Natural killer cell (primary cell): ENCODE measurements at regions not wholly inside any gene's neighbourhood (a gene's known extent, or its start where the extent isn't known, plus 50 kb on each side); places are given as distances from the start of the nearest gene placed in this dataset.
A peak's percentile ranks its signal among the peaks of the same experiment; 100 is the strongest.

ENCODE experiments used
- ATAC-seq, 3 donors: fragments of 150-1000 bp in 2 of 3; fragments of 200-7000 bp in 1 of 3; cut with Tn5 transposase; 1 replicate in 1 of 3; 2 replicates in 2 of 3; pipeline ENCODE4 v1.10.0; 2021; ENCODE audit warnings: mild to moderate bottlenecking in 2 of 3, moderate library complexity in 2 of 3
- DNase-seq, 2 donors: peaks; one replicate each; pipeline versions ENCODE4 v3.0.0 to v3.0.0-alpha.2; 2013 to 2021; ENCODE audit warnings: mixed read lengths in 1 of 2
- H3K27ac ChIP-seq: one replicate; pipeline ENCODE4 v1.5.1; 2013; ENCODE audit warnings: mild to moderate bottlenecking, low read length
- H3K27me3 ChIP-seq: one replicate; pipeline ENCODE4 v1.6.1; 2013; ENCODE audit warnings: low read length; ENCODE audit not compliant: control insufficient read depth, insufficient read depth
- H3K36me3 ChIP-seq: one replicate; pipeline ENCODE4 v1.6.1; 2013; ENCODE audit warnings: low read length; ENCODE audit not compliant: control insufficient read depth, insufficient read depth
- H3K4me1 ChIP-seq: one replicate; pipeline ENCODE4 v1.6.1; 2013; ENCODE audit warnings: low read length; ENCODE audit not compliant: control insufficient read depth, insufficient read depth
- H3K4me3 ChIP-seq: one replicate; pipeline ENCODE4 v1.5.1; 2013; ENCODE audit warnings: low read length
- H3K9me3 ChIP-seq: one replicate; pipeline ENCODE4 v1.6.1; 2013; ENCODE audit warnings: low read length; ENCODE audit not compliant: control insufficient read depth, insufficient read depth
- H3K27ac Mint-ChIP-seq, 2 donors: one replicate each; pipeline ENCODE4 v1.8.0; 2022; ENCODE audit warnings: mild to moderate bottlenecking in 2 of 2, mixed read lengths in 2 of 2, moderate library complexity in 1 of 2
- H3K27me3 Mint-ChIP-seq, 2 donors: one replicate each; pipeline ENCODE4 v1.8.0; 2022; ENCODE audit warnings: low read depth in 2 of 2, mixed read lengths in 2 of 2
- H3K36me3 Mint-ChIP-seq: one replicate; pipeline ENCODE4 v1.8.0; 2022; ENCODE audit warnings: mixed read lengths
- H3K4me1 Mint-ChIP-seq, 2 donors: one replicate each; pipeline ENCODE4 v1.8.0; 2022; ENCODE audit warnings: mixed read lengths in 2 of 2
- H3K4me3 Mint-ChIP-seq: one replicate; pipeline ENCODE4 v1.8.0; 2022; ENCODE audit warnings: mild to moderate bottlenecking, moderate library complexity, mixed read lengths
- H3K9me3 Mint-ChIP-seq, 2 donors: one replicate each; pipeline ENCODE4 v1.8.0; 2022; ENCODE audit warnings: mixed read lengths in 2 of 2
- CTCF ChIP-seq: fragments of 200-600 bp; IDR thresholded peaks from one replicate; pipeline ENCODE4 v1.8.0; 2022; ENCODE audit warnings: antibody characterized with exemption
- WGBS: methylation state at CpG from one replicate; pipeline ENCODE4 v1.1.7; 2013; ENCODE audit warnings: missing lambda C conversion rate; ENCODE audit not compliant: insufficient coverage; 5-methylcytosine and 5-hydroxymethylcytosine counted together
- intact Hi-C: fragments of 100-400 bp; cut with micrococcal nuclease; formaldehyde crosslinking; loops from one replicate; pipeline ENCODE4 v1.14.2; 2022

- Histone ChIP-seq H3K4me3 (no peak overlapping the region), H3K27me3 (peaks cover 57% of the 10 kb centered on the region), H3K4me1 (peaks cover 17% of the 10 kb centered on the region), H3K27ac (no peak overlapping the region), H3K36me3 (no peaks in the 10 kb centered on the region), H3K9me3 (no peaks in the 10 kb centered on the region)
- no peak for TF ChIP-seq CTCF
- H3K27me3 Mint-ChIP-seq, result peaks cover 51 to 64% of the 10 kb centered on the region in 2 donors
- H3K4me1 Mint-ChIP-seq, result peaks cover 14% of the 10 kb centered on the region in 2 donors
- intact Hi-C loops, result no loop called here
- 59% methylated on average over 12 of the region's 12 CpGs for WGBS
- no peak overlapping the region for H3K27ac Mint-ChIP-seq
- H3K4me3 Mint-ChIP-seq, result peak overlapping the region; percentile 87
- DNase-seq (no peak), ATAC-seq (no peak)
- no peaks in the 10 kb centered on the region for H3K36me3 Mint-ChIP-seq
- no peaks in the 10 kb centered on the region for H3K9me3 Mint-ChIP-seq
These were observed 78.2 kb upstream of the IFNE start for GRCh38 chr9:21560281-21560745.

- intact Hi-C loops, result no loop called here
These were observed 79.4 kb upstream of the IFNE start for GRCh38 chr9:21561502-21561901.

GRCh38 chr9:21564175-21564574, 82.1 kb upstream of the IFNE start:
- Mint-ChIP-seq H3K36me3 (no peaks in the 10 kb centered on the region), H3K4me3 (no peak overlapping the region), H3K9me3 (no peaks in the 10 kb centered on the region), H3K27ac (no peak overlapping the region), H3K4me1 (peaks cover 5 to 6% of the 10 kb centered on the region in 2 donors), H3K27me3 (peaks cover 55 to 64% of the 10 kb centered on the region in 2 donors)
- DNase-seq (no peak), ATAC-seq (no peak)
- WGBS, result no CpG with 5 or more reads among the region's 1 CpG
- no peaks in the 10 kb centered on the region for H3K9me3 ChIP-seq
- no peak overlapping the region for H3K27ac ChIP-seq
- intact Hi-C loops, result no loop called here
- H3K36me3 ChIP-seq, result no peaks in the 10 kb centered on the region
- TF ChIP-seq CTCF, result no peak
- H3K4me3 ChIP-seq, result no peak overlapping the region
- H3K4me1 ChIP-seq, result peaks cover 8% of the 10 kb centered on the region
- H3K27me3 ChIP-seq, result peaks cover 47% of the 10 kb centered on the region

More at GRCh38 chr9:21561502-21561901, 79.4 kb upstream of the IFNE start:
- TF ChIP-seq CTCF, result no peak
- peaks cover 51% of the 10 kb centered on the region for H3K27me3 ChIP-seq
- Mint-ChIP-seq H3K9me3 (no peaks in the 10 kb centered on the region), H3K4me3 (no peak overlapping the region), H3K27ac (no peak overlapping the region), H3K36me3 (no peaks in the 10 kb centered on the region), H3K4me1 (peaks cover 14% of the 10 kb centered on the region in 2 donors), H3K27me3 (peaks cover 57 to 66% of the 10 kb centered on the region in 2 donors)
- H3K4me3 ChIP-seq, result no peak overlapping the region
- DNase-seq (no peak), ATAC-seq (no peak)
- no peak overlapping the region for H3K27ac ChIP-seq
- no peaks in the 10 kb centered on the region for H3K9me3 ChIP-seq
- 80% methylated on average over 1 of the region's 2 CpGs for WGBS
- H3K36me3 ChIP-seq, result no peaks in the 10 kb centered on the region
- H3K4me1 ChIP-seq, result peaks cover 17% of the 10 kb centered on the region

- Mint-ChIP-seq H3K4me1 (peaks cover 3% of the 10 kb centered on the region in 2 donors), H3K27ac (no peak overlapping the region), H3K4me3 (no peak overlapping the region), H3K36me3 (no peaks in the 10 kb centered on the region), H3K27me3 (peaks cover 51 to 64% of the 10 kb centered on the region in 2 donors), H3K9me3 (no peaks in the 10 kb centered on the region)
- Histone ChIP-seq H3K27ac (no peak overlapping the region), H3K36me3 (no peaks in the 10 kb centered on the region), H3K27me3 (peaks cover 43% of the 10 kb centered on the region), H3K4me3 (no peak overlapping the region), H3K4me1 (peaks cover 1% of the 10 kb centered on the region), H3K9me3 (no peaks in the 10 kb centered on the region)
- TF ChIP-seq CTCF, result no peak
- 68% methylated on average over 3 of the region's 3 CpGs for WGBS
- DNase-seq, result no peak
- ATAC-seq, result no peak
- intact Hi-C loops, result no loop called here
These were observed 83.0 kb upstream of the IFNE start for GRCh38 chr9:21565155-21565554.
